ENCODE measurements at regions not wholly inside any gene's neighbourhood (a gene's known extent, or its start where the extent isn't known, plus 50 kb on each side); places are given as distances from the start of the nearest gene placed in this dataset.

- in situ Hi-C loops (cut with MboI; ENCODE audit: low sequenced_read_pairs) = no loop called here
Observed at GRCh38 chr7:155138204-155138603, 68.1 kb downstream of the HTR5A start.

- in situ Hi-C loops (cut with MboI; ENCODE audit: low sequenced_read_pairs) = no loop called here
Observed at GRCh38 chr7:155141562-155141961, 71.4 kb downstream of the HTR5A start.

GRCh38 chr7:155143381-155143780 is 73.3 kb downstream of the HTR5A start:
- in situ Hi-C loops (cut with MboI; ENCODE audit: low sequenced_read_pairs) = no loop called here

- in situ Hi-C loops (cut with MboI; ENCODE audit: low sequenced_read_pairs) = no loop called here
Observed at GRCh38 chr7:155144371-155144770, 74.2 kb downstream of the HTR5A start.

- in situ Hi-C loops (cut with MboI; ENCODE audit: low sequenced_read_pairs) = no loop called here
Observed at GRCh38 chr7:155145477-155146255, 75.5 kb downstream of the HTR5A start.

GRCh38 chr7:155147172-155147571 is 77.0 kb downstream of the HTR5A start:
- in situ Hi-C loops (cut with MboI; ENCODE audit: low sequenced_read_pairs) = no loop called here

GRCh38 chr7:155147624-155148023 is 77.5 kb downstream of the HTR5A start:
- in situ Hi-C loops (cut with MboI; ENCODE audit: low sequenced_read_pairs) = no loop called here

GRCh38 chr7:155153676-155154075 is 83.6 kb downstream of the HTR5A start:
- in situ Hi-C loops (cut with MboI; ENCODE audit: low sequenced_read_pairs) = no loop called here

- in situ Hi-C loops (cut with MboI; ENCODE audit: low sequenced_read_pairs) = no loop called here
Observed at GRCh38 chr7:155154586-155154985, 84.5 kb downstream of the HTR5A start.

- in situ Hi-C loops (cut with MboI; ENCODE audit: low sequenced_read_pairs) = no loop called here
Observed at GRCh38 chr7:155161690-155162089, 91.6 kb downstream of the HTR5A start.

GRCh38 chr7:155162422-155162821 is 92.3 kb downstream of the HTR5A start:
- in situ Hi-C loops (cut with MboI; ENCODE audit: low sequenced_read_pairs) = no loop called here

GRCh38 chr7:155163696-155164095 is 93.6 kb downstream of the HTR5A start:
- in situ Hi-C loops (cut with MboI; ENCODE audit: low sequenced_read_pairs) = no loop called here

- in situ Hi-C loops (cut with MboI; ENCODE audit: low sequenced_read_pairs) = no loop called here
Observed at GRCh38 chr7:155164316-155164715, 94.2 kb downstream of the HTR5A start.

- in situ Hi-C loops (cut with MboI; ENCODE audit: low sequenced_read_pairs) = no loop called here
Observed at GRCh38 chr7:155166108-155166507, 96.0 kb downstream of the HTR5A start.

- in situ Hi-C loops (cut with MboI; ENCODE audit: low sequenced_read_pairs) = no loop called here
Observed at GRCh38 chr7:155166673-155167370, 96.7 kb downstream of the HTR5A start.

GRCh38 chr7:155167706-155168365 is 97.7 kb downstream of the HTR5A start:
- in situ Hi-C loops (cut with MboI; ENCODE audit: low sequenced_read_pairs) = no loop called here

GRCh38 chr7:155168597-155169480 is 98.7 kb downstream of the HTR5A start:
- in situ Hi-C loops (cut with MboI; ENCODE audit: low sequenced_read_pairs) = no loop called here

- in situ Hi-C loops (cut with MboI; ENCODE audit: low sequenced_read_pairs) = no loop called here
Observed at GRCh38 chr7:155169498-155170065, 99.5 kb downstream of the HTR5A start.

- in situ Hi-C loops (cut with MboI; ENCODE audit: low sequenced_read_pairs) = no loop called here
Observed at GRCh38 chr7:155170331-155170730, 100.2 kb downstream of the HTR5A start.

- in situ Hi-C loops (cut with MboI; ENCODE audit: low sequenced_read_pairs) = no loop called here
Observed at GRCh38 chr7:155172141-155172540, 102.0 kb downstream of the HTR5A start.

- in situ Hi-C loops (cut with MboI; ENCODE audit: low sequenced_read_pairs) = no loop called here
Observed at GRCh38 chr7:155173905-155174304, 103.8 kb downstream of the HTR5A start.
